ENCODE measurements at regions not wholly inside any gene's neighbourhood (a gene's known extent, or its start where the extent isn't known, plus 50 kb on each side); places are given as distances from the start of the nearest gene placed in this dataset.

GRCh38 chr4:23630110-23630509 is 259.7 kb downstream of the PPARGC1A start:
- Mint-ChIP-seq H3K9me3 (no peaks in the 10 kb centered on the region), H3K4me3 (no peak overlapping the region), H3K27ac (no peak overlapping the region), H3K27me3 (no peaks in the 10 kb centered on the region), H3K4me1 (ENCODE audit: low read depth) (no peaks in the 10 kb centered on the region), H3K36me3 (ENCODE audit: low read depth) (no peaks in the 10 kb centered on the region)
- intact Hi-C loops (cut with micrococcal nuclease) = no loop called here

DNA sequence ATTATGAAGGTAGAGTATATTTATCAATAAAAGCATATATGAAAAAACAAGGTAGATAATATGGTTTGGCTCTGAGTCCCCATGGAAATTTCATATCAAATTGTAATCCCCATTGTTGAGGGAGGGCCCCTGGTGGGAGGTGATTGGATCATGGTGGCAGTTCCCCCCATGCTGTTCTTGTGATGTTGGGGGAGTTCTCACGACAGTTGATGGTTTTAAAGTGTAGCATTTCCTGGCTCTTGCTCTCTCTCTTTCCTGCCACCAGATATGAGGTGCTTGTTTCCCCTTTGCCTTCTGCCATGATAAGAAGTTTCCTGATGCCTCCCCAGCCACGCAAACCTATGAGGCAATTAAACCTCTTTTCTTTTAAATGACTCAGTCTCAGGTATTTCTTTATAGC is 260.4 kb downstream of the PPARGC1A start:
- Mint-ChIP-seq H3K4me1 (ENCODE audit: low read depth) (no peaks in the 10 kb centered on the region), H3K27me3 (no peaks in the 10 kb centered on the region), H3K36me3 (ENCODE audit: low read depth) (no peaks in the 10 kb centered on the region), H3K27ac (no peak overlapping the region), H3K9me3 (no peaks in the 10 kb centered on the region), H3K4me3 (no peak overlapping the region)
- intact Hi-C loops (cut with micrococcal nuclease) = no loop called here

DNA sequence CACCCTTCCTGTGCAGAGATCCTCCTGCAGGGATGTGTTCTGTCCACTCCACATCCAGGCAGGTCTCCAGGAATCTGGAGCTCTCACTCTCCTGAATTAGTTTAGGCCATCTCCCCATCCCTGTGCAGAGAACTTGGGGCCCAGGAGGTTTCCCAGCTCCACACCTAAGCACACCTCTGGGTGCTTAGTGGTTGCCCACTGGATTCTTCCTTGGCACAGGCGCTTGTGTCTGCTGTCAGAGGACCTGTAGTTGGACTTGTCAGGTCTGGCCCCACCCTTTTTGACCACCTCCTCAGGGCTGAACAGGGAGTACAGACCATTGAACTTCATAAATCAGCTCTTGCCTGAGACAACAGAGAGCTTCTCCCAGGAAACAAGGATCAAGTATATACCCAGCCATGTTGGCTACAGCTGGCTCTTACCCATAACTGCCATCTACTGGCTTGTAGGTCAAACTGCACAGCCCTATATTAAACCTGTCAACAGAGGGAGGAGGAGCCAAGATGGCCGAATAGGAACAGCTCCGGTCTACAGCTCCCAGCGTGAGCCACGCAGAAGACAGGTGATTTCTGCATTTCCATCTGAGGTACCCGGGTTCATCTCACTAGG is 275.5 kb downstream of the PPARGC1A start:
- no peaks in the 10 kb centered on the region for H3K36me3 Mint-ChIP-seq (ENCODE audit: low read depth)
- H3K27ac Mint-ChIP-seq = no peak overlapping the region
- H3K9me3 Mint-ChIP-seq = no peaks in the 10 kb centered on the region
- no peak overlapping the region for H3K4me3 Mint-ChIP-seq
- H3K27me3 Mint-ChIP-seq = no peaks in the 10 kb centered on the region
- H3K4me1 Mint-ChIP-seq (ENCODE audit: low read depth) = no peaks in the 10 kb centered on the region
- intact Hi-C loops (cut with micrococcal nuclease) = no loop called here

DNA sequence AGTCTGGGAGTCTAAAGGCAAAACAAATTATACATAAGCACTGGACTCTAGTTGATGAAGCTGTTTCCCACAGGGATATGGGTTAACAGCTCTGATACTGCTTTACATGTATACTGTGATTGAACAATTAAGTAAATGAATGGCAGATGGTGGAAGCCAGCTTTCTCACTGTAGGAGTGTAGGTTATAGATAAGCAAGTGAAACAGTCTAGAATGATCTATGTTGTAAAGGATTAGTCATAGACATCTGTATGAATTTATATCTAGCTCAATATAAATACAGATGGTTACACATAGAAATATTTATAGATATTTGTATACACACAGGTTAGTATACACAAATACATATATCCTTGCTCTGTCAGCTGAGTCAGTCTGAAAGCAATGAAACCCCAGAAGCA is 276.1 kb downstream of the PPARGC1A start:
- no peak overlapping the region for H3K4me3 Mint-ChIP-seq
- intact Hi-C loops (cut with micrococcal nuclease) = no loop called here
- H3K36me3 Mint-ChIP-seq (ENCODE audit: low read depth) = no peaks in the 10 kb centered on the region
- no peak overlapping the region for H3K27ac Mint-ChIP-seq
- no peaks in the 10 kb centered on the region for H3K27me3 Mint-ChIP-seq
- H3K4me1 Mint-ChIP-seq (ENCODE audit: low read depth) = no peaks in the 10 kb centered on the region
- no peaks in the 10 kb centered on the region for H3K9me3 Mint-ChIP-seq

DNA sequence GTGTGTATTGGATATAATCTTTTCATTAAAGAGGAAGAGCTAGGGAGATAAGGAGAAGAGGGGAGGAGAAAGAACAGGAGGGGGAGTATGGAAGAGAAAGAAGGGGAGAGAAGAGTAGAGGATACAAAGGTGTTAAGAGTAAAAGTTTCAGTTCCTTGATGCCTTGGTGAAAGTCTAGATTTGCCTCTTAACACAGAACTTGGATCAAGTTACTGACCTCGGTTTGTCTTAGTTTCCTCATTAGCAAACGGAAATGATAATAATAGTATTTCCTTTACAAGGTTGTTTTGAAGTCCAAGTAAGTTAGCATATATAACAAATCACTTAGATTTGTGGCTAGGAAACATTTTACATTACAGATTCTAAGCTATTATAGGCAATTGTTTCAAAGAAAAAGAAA is 287.1 kb downstream of the PPARGC1A start:
- Mint-ChIP-seq H3K36me3 (ENCODE audit: low read depth) (no peaks in the 10 kb centered on the region), H3K4me1 (ENCODE audit: low read depth) (no peaks in the 10 kb centered on the region), H3K27me3 (no peaks in the 10 kb centered on the region), H3K27ac (no peak overlapping the region), H3K9me3 (no peaks in the 10 kb centered on the region), H3K4me3 (no peak overlapping the region)
- intact Hi-C loops (cut with micrococcal nuclease) = no loop called here

DNA sequence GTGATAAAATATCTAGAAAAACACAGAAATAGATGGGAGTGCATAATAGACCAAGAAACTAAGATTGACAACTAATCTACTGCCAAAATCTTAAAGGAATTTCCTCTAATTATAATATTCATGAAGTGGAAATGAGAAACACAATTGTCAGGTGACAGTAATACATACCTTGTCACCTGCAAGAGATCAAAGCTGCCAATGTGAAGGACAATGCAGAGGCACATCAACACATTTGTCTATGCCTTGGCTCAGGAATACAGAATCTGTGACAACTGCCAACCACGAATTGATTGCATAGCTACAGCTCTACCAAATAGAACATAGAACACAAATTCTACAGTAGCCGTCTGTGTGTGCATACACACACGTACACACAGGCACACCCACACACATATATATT is 295.7 kb downstream of the PPARGC1A start:
- Mint-ChIP-seq H3K27ac (no peak overlapping the region), H3K27me3 (no peaks in the 10 kb centered on the region), H3K4me1 (ENCODE audit: low read depth) (no peaks in the 10 kb centered on the region), H3K36me3 (ENCODE audit: low read depth) (no peaks in the 10 kb centered on the region), H3K4me3 (no peak overlapping the region), H3K9me3 (peaks cover 32% of the 10 kb centered on the region)
- intact Hi-C loops (cut with micrococcal nuclease) = no loop called here

DNA sequence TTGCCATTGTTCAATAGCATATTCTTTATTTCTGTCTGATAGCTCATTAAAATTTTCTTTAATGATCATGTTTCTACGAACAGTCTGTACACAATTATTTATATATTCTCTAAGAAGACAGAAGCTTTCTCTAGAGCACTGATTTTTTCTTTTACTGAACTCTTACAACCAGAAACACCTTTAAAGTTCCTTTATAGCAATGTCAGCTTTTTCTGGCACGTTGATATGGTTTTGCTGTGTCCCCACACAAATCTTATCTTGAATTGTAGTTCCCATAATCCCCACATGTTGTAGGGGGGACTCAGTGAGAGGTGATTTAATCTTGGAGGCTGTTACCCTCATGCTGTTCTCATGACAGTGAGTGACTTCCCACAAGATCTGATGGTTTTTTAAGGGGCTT is 299.4 kb downstream of the PPARGC1A start:
- no peak overlapping the region for H3K27ac Mint-ChIP-seq
- peaks cover 46% of the 10 kb centered on the region for H3K9me3 Mint-ChIP-seq
- intact Hi-C loops (cut with micrococcal nuclease) = no loop called here
- no peaks in the 10 kb centered on the region for H3K4me1 Mint-ChIP-seq (ENCODE audit: low read depth)
- no peaks in the 10 kb centered on the region for H3K27me3 Mint-ChIP-seq
- no peak overlapping the region for H3K4me3 Mint-ChIP-seq
- no peaks in the 10 kb centered on the region for H3K36me3 Mint-ChIP-seq (ENCODE audit: low read depth)

GRCh38 chr4:23584024-23584423 is 305.8 kb downstream of the PPARGC1A start:
- Mint-ChIP-seq H3K27me3 (no peaks in the 10 kb centered on the region), H3K9me3 (peaks cover 13% of the 10 kb centered on the region), H3K36me3 (ENCODE audit: low read depth) (no peaks in the 10 kb centered on the region), H3K4me3 (no peak overlapping the region), H3K27ac (no peak overlapping the region), H3K4me1 (ENCODE audit: low read depth) (no peaks in the 10 kb centered on the region)
- intact Hi-C loops (cut with micrococcal nuclease) = no loop called here

- no peak overlapping the region for H3K27ac Mint-ChIP-seq
- H3K4me3 Mint-ChIP-seq = no peak overlapping the region
- peaks cover 13% of the 10 kb centered on the region for H3K9me3 Mint-ChIP-seq
- intact Hi-C loops (cut with micrococcal nuclease) = no loop called here
- no peaks in the 10 kb centered on the region for H3K36me3 Mint-ChIP-seq (ENCODE audit: low read depth)
- no peaks in the 10 kb centered on the region for H3K27me3 Mint-ChIP-seq
- no peaks in the 10 kb centered on the region for H3K4me1 Mint-ChIP-seq (ENCODE audit: low read depth)
Observed at GRCh38 chr4:23582671-23583070, 307.2 kb downstream of the PPARGC1A start.

GRCh38 chr4:23579166-23579565 is 310.7 kb downstream of the PPARGC1A start:
- H3K9me3 Mint-ChIP-seq = no peaks in the 10 kb centered on the region
- H3K27ac Mint-ChIP-seq = no peak overlapping the region

DNA sequence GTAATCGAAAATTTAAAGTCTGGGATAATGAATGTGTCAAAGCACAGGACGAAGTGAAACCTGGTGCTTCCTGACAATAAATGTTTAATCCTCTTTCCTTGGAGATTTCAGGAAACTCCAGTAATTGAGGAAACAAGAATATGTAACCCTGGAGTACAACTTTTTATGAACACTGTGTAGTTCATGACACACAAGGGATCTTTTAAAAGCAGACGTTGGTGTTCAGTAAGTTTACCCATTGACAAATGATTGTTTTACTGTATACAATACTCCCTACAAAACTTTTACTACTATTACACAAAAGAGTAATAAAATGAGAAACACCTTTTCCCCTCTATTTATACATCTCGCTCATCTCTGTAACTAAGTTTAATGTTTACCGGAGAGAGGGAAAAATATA is 312.4 kb downstream of the PPARGC1A start:
- no peaks in the 10 kb centered on the region for H3K36me3 Mint-ChIP-seq (ENCODE audit: low read depth)
- no peak overlapping the region for H3K27ac Mint-ChIP-seq
- H3K4me1 Mint-ChIP-seq (ENCODE audit: low read depth) = no peaks in the 10 kb centered on the region
- no peak overlapping the region for H3K4me3 Mint-ChIP-seq
- H3K27me3 Mint-ChIP-seq = no peaks in the 10 kb centered on the region
- H3K9me3 Mint-ChIP-seq = peaks cover 9% of the 10 kb centered on the region
- intact Hi-C loops (cut with micrococcal nuclease) = no loop called here

More at GRCh38 chr4:23579166-23579565, 310.7 kb downstream of the PPARGC1A start:
- Mint-ChIP-seq H3K27me3 (no peaks in the 10 kb centered on the region), H3K4me3 (no peak overlapping the region), H3K4me1 (ENCODE audit: low read depth) (no peaks in the 10 kb centered on the region), H3K36me3 (ENCODE audit: low read depth) (no peaks in the 10 kb centered on the region)
- intact Hi-C loops (cut with micrococcal nuclease) = no loop called here

DNA sequence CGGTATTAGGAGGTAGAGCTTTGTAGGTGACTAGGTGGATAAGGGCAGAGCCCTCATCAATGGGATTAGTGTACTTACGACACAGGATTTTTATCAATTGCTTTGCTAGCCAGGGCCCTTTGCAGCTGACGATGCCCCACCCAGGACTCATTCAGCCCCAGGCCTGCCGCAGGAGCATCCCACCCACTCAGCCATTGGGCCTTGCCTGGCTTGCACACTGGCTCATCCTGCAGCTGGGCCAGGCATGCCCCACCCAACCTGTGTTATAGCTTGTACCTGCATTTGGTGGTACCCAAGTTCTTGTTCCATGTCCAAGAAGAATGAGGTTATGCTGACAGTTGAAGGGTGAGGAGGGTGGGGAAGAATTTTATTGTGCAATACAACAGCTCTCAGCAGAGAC is 317.5 kb downstream of the PPARGC1A start:
- H3K36me3 Mint-ChIP-seq (ENCODE audit: low read depth) = no peaks in the 10 kb centered on the region
- H3K27me3 Mint-ChIP-seq = no peaks in the 10 kb centered on the region
- no peak overlapping the region for H3K27ac Mint-ChIP-seq

GRCh38 chr4:23567338-23567737 is 322.5 kb downstream of the PPARGC1A start:
- no peaks in the 10 kb centered on the region for H3K4me1 Mint-ChIP-seq (ENCODE audit: low read depth)
- H3K36me3 Mint-ChIP-seq (ENCODE audit: low read depth) = no peaks in the 10 kb centered on the region
- H3K9me3 Mint-ChIP-seq = peaks cover 31% of the 10 kb centered on the region

More for the DNA sequence above, 317.5 kb downstream of the PPARGC1A start:
- no peak overlapping the region for H3K4me3 Mint-ChIP-seq
- H3K4me1 Mint-ChIP-seq (ENCODE audit: low read depth) = no peaks in the 10 kb centered on the region
- intact Hi-C loops (cut with micrococcal nuclease) = no loop called here
- H3K9me3 Mint-ChIP-seq = peaks cover 22% of the 10 kb centered on the region

DNA sequence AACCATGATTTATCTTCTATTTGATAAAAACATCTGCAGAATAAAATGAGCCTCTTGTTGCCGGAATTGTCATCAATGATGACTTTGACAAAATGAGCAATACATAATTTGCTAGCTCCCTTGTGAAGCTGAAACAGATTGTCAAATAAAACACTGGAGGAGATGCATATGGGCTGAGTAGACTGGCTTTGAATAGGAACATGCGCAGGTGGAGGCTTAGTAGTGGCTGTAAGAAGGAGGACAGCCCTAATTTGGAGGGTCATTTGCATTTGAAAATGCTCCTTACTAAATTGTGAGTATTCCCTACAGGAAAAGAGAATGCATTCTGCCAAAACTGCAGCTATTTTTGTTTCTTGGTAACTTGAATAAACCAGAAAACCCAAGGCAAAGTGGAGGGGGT is 329.1 kb downstream of the PPARGC1A start:
- Mint-ChIP-seq H3K27ac (no peak overlapping the region), H3K4me1 (ENCODE audit: low read depth) (no peaks in the 10 kb centered on the region), H3K36me3 (ENCODE audit: low read depth) (no peaks in the 10 kb centered on the region), H3K9me3 (peaks cover 35% of the 10 kb centered on the region), H3K27me3 (no peaks in the 10 kb centered on the region), H3K4me3 (no peak overlapping the region)
- intact Hi-C loops (cut with micrococcal nuclease) = no loop called here

More at GRCh38 chr4:23567338-23567737, 322.5 kb downstream of the PPARGC1A start:
- H3K27ac Mint-ChIP-seq = no peak overlapping the region
- intact Hi-C loops (cut with micrococcal nuclease) = no loop called here
- no peaks in the 10 kb centered on the region for H3K27me3 Mint-ChIP-seq
- H3K4me3 Mint-ChIP-seq = no peak overlapping the region

DNA sequence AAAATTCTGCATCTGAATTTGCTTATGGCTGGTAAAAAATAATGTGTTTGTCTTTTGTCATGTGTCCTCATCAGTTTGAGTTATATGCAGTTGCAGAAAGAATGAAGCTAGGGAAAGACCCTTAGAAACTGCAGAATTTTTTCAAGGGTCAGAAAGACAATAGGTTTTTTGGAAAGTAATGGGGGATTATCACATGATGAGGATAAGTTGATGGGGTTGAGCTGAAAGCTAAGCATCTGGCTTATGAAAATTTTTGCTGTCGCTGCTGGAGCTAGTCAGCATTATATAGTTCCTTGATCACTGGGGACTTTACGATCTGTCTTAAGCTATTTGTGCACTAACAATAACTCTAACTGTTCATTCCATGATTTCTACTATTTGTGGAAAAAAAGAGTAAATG is 331.7 kb downstream of the PPARGC1A start:
- H3K27ac Mint-ChIP-seq = no peak overlapping the region

More for the DNA sequence above, 331.7 kb downstream of the PPARGC1A start:
- H3K27me3 Mint-ChIP-seq = no peaks in the 10 kb centered on the region
- peaks cover 17% of the 10 kb centered on the region for H3K9me3 Mint-ChIP-seq
- intact Hi-C loops (cut with micrococcal nuclease) = no loop called here
- no peaks in the 10 kb centered on the region for H3K36me3 Mint-ChIP-seq (ENCODE audit: low read depth)
- H3K4me3 Mint-ChIP-seq = no peak overlapping the region
- no peaks in the 10 kb centered on the region for H3K4me1 Mint-ChIP-seq (ENCODE audit: low read depth)
